A549 (cell line): ENCODE measurements at regions not wholly inside any gene's neighbourhood (a gene's known extent, or its start where the extent isn't known, plus 50 kb on each side); places are given as distances from the start of the nearest gene placed in this dataset.

Source experiments
- ATAC-seq, 2 experiments: fragments of 200-7000 bp in 1 of 2; fragments of >200 bp in 1 of 2; cut with Nextera tagmentation in 1 of 2; cut with Tn5 transposase in 1 of 2; 3 replicates each; pipeline versions ENCODE4 v1.8.0 to v1.9.1; 2018 to 2020; ENCODE audit warnings: mild to moderate bottlenecking in 1 of 2, moderate library complexity in 1 of 2
- CTCF ChIA-PET: fragments of 300-600 bp; sonication (Branson Sonifier 250); formaldehyde crosslinking; extraction: SDS; loops from one replicate; lab custom pipeline; 2021; ENCODE audit warnings: antibody characterized with exemption, inconsistent platforms; lab: Yijun Ruan, JAX
- POLR2A ChIA-PET: fragments of 350-600 bp; formaldehyde crosslinking; extraction: SDS; loops from one replicate; lab custom pipeline; 2021; ENCODE audit warnings: antibody characterized with exemption, inconsistent platforms; lab: Yijun Ruan, JAX
- DNase-seq, 2 experiments: peaks; one replicate each; pipeline versions ENCODE4 v3.0.0 to v3.0.0-alpha.2; 2011 to 2016; ENCODE audit warnings: low read depth in 1 of 2, low spot score in 1 of 2
- FAIRE-seq: peaks from 2 replicates; lab custom pipeline; 2011; peaks lifted over from hg19 to GRCh38; lab: Jason Lieb, UNC
- H3K27ac ChIP-seq, 2 experiments: fragments of >200 bp; sonication (Bioruptor Twin); formaldehyde crosslinking; 3 replicates each; pipeline ENCODE4 v1.5.1; 2016 to 2017
- H3K4me1 ChIP-seq: fragments of >200 bp; sonication (Bioruptor Twin); formaldehyde crosslinking; 3 replicates; pipeline ENCODE4 v1.6.1; 2016
- H3K4me2 ChIP-seq: fragments of >200 bp; sonication (Bioruptor Twin); formaldehyde crosslinking; 3 replicates; pipeline ENCODE4 v1.6.1; 2016
- H3K4me3 ChIP-seq: fragments of >200 bp; sonication (Bioruptor Twin); formaldehyde crosslinking; 3 replicates; pipeline ENCODE4 v1.5.1; 2016
- H3K9me3 ChIP-seq: fragments of >200 bp; sonication (Bioruptor Twin); formaldehyde crosslinking; 3 replicates; pipeline ENCODE4 v1.6.1; 2016
- CHD2 ChIP-seq: fragments of 150-350 bp; IDR thresholded peaks from 2 replicates; pipeline ENCODE4 v1.6.1; 2014; ENCODE audit warnings: low read length; ENCODE audit not compliant: partially characterized antibody
- CHD4 ChIP-seq: fragments of 200-600 bp; sonication (generic); IDR thresholded peaks from 2 replicates; pipeline ENCODE4 v1.6.1; 2016; ENCODE audit warnings: antibody characterized with exemption, mild to moderate bottlenecking, borderline replicate concordance
- HEYL ChIP-seq: fragments of 250-450 bp; sonication (Bioruptor Pico); IDR thresholded peaks from 2 replicates; pipeline ENCODE4 v1.8.0; 2021; ENCODE audit warnings: mild to moderate bottlenecking, moderate library complexity
- KDM1A ChIP-seq: fragments of 200-600 bp; sonication (generic); IDR thresholded peaks from 2 replicates; pipeline ENCODE4 v1.6.1; 2016; ENCODE audit warnings: low read depth, mild to moderate bottlenecking
- KDM5A ChIP-seq: fragments of 200-600 bp; sonication (generic); IDR thresholded peaks from 2 replicates; pipeline ENCODE4 v1.6.1; 2016; ENCODE audit warnings: antibody characterized with exemption, mild to moderate bottlenecking
- MYC ChIP-seq: IDR thresholded peaks from 2 replicates; pipeline ENCODE4 v1.6.1; 2012; ENCODE audit warnings: mild to moderate bottlenecking, inconsistent platforms, low read length, improper control_type of control experiment, borderline replicate concordance
- NFE2L2 ChIP-seq: fragments of 150-350 bp; conservative IDR thresholded peaks from 2 replicates; pipeline ENCODE4 v1.6.1; 2014; ENCODE audit warnings: low read length
- POLR2A ChIP-seq: IDR thresholded peaks from 2 replicates; pipeline ENCODE4 v1.6.1; 2012; ENCODE audit warnings: mild to moderate bottlenecking, low read length
- RNF2 ChIP-seq: fragments of 200-600 bp; sonication (generic); IDR thresholded peaks from 2 replicates; pipeline ENCODE4 v1.6.1; 2016; ENCODE audit warnings: low read depth, mild to moderate bottlenecking, antibody characterized with exemption, moderate library complexity, borderline replicate concordance
- SMC3 ChIP-seq: fragments of >200 bp; sonication (Bioruptor Twin); formaldehyde crosslinking; IDR thresholded peaks from 3 replicates; pipeline ENCODE4 v1.6.1; 2018; ENCODE audit warnings: inconsistent platforms
- TFCP2L1 ChIP-seq: fragments of 250-450 bp; sonication (Bioruptor Pico); IDR thresholded peaks from 2 replicates; pipeline ENCODE4 v1.5.0; 2021; ENCODE audit warnings: mild to moderate bottlenecking
- ZFP36 ChIP-seq: fragments of 450-650 bp; IDR thresholded peaks from 2 replicates; pipeline ENCODE4 v1.6.1; 2014; ENCODE audit warnings: borderline replicate concordance; ENCODE audit not compliant: partially characterized antibody
- WGBS: methylation state at CpG from one replicate; pipeline ENCODE4 v1.1.6; 2017; ENCODE audit errors: missing lambda C conversion rate; 5-methylcytosine and 5-hydroxymethylcytosine counted together
- TF ChIP-seq, protein P1 (sequence below): fragments of 200-600 bp; sonication (generic); IDR thresholded peaks from 2 replicates; pipeline ENCODE4 v1.6.1; 2016; ENCODE audit warnings: antibody characterized with exemption, mild to moderate bottlenecking, moderate library complexity
- TF ChIP-seq, protein P2 (sequence below): fragments of >200 bp; sonication (Bioruptor Twin); formaldehyde crosslinking; IDR thresholded peaks from 3 replicates; pipeline ENCODE4 v1.6.1; 2016
- TF ChIP-seq, protein P3 (sequence below): fragments of >200 bp; sonication (Bioruptor Twin); formaldehyde crosslinking; IDR thresholded peaks from 3 replicates; pipeline ENCODE4 v1.5.1; 2016

DNA sequence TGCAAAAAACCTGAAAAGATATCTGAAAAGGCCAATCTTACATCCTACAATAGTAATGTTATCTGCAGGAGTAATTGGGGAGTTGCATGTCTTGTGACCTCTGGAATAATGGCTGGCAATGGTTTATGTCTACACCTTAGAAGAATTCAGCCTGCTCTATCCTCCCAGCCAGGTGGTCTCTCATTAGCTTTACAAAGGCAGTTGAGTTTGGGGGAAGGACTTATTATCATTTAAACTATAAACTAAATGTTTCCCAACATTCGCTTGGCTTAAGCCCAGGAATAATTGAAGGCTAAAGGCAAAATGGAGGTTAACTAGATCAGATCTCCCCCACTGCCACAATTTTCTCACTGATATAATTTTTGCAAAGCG, 158.4 kb upstream of the SFSWAP start (continued):
- TF ChIP-seq, protein P1, sequence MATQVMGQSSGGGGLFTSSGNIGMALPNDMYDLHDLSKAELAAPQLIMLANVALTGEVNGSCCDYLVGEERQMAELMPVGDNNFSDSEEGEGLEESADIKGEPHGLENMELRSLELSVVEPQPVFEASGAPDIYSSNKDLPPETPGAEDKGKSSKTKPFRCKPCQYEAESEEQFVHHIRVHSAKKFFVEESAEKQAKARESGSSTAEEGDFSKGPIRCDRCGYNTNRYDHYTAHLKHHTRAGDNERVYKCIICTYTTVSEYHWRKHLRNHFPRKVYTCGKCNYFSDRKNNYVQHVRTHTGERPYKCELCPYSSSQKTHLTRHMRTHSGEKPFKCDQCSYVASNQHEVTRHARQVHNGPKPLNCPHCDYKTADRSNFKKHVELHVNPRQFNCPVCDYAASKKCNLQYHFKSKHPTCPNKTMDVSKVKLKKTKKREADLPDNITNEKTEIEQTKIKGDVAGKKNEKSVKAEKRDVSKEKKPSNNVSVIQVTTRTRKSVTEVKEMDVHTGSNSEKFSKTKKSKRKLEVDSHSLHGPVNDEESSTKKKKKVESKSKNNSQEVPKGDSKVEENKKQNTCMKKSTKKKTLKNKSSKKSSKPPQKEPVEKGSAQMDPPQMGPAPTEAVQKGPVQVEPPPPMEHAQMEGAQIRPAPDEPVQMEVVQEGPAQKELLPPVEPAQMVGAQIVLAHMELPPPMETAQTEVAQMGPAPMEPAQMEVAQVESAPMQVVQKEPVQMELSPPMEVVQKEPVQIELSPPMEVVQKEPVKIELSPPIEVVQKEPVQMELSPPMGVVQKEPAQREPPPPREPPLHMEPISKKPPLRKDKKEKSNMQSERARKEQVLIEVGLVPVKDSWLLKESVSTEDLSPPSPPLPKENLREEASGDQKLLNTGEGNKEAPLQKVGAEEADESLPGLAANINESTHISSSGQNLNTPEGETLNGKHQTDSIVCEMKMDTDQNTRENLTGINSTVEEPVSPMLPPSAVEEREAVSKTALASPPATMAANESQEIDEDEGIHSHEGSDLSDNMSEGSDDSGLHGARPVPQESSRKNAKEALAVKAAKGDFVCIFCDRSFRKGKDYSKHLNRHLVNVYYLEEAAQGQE, result no peak
- TF ChIP-seq, protein P2, sequence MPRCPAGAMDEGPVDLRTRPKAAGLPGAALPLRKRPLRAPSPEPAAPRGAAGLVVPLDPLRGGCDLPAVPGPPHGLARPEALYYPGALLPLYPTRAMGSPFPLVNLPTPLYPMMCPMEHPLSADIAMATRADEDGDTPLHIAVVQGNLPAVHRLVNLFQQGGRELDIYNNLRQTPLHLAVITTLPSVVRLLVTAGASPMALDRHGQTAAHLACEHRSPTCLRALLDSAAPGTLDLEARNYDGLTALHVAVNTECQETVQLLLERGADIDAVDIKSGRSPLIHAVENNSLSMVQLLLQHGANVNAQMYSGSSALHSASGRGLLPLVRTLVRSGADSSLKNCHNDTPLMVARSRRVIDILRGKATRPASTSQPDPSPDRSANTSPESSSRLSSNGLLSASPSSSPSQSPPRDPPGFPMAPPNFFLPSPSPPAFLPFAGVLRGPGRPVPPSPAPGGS, result no peak
- TF ChIP-seq HEYL (CRISPR knock-in tag) (no peak), TFCP2L1 (CRISPR knock-in tag) (no peak), KDM1A (no peak)
- TF ChIP-seq, all 56 proteins: peak for 0

DNA sequence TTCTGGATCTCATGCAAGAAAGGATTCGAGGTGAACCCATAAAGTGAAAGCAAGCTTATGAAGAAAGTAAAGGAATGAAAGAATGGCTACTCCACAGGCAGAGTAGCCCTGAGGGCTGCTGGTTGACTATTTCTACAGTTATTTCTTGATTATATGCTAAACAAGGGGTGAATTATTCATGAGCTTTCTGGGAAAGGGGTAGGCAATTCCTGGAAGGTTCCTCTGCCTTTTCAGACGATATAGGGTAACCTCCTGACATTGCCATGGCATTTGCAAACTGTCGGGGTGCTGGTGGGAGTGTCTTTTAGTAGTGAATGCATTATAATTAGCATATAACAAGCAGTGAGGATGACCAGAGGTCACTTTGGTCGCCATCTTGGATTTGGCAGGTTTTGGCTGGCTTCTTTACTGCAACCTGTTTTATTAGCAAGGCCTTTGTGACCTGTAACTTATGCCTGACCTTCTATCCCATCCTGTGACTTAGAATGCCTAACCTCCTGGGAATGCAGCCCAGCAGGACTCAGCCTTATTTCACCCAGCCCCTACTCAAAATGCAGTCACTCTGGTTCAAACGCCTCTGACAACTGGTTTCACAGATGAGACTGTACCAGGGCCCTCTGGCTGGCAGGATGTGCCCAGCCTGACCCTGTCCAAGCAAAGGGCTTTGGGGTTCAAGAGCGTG, 157.7 kb upstream of the SFSWAP start:
- H3K4me1 ChIP-seq, result no peaks in the 10 kb centered on the region
- 36% methylated on average over 6 of the region's 6 CpGs for WGBS
- ATAC-seq (no peak), FAIRE-seq (no peak), DNase-seq (no peak)
- no peak overlapping the region for H3K27ac ChIP-seq
- no peak for TF ChIP-seq MYC
- TF ChIP-seq NFE2L2, result no peak
- TF ChIP-seq CHD4, result no peak
- no peak for TF ChIP-seq ZFP36
- TF ChIP-seq KDM5A, result no peak
- ChIA-PET POLR2A (no interaction called here), CTCF (no interaction called here)
- no peak overlapping the region for H3K4me3 ChIP-seq
- H3K9me3 ChIP-seq, result no peaks in the 10 kb centered on the region
- no peak overlapping the region for H3K4me2 ChIP-seq

DNA sequence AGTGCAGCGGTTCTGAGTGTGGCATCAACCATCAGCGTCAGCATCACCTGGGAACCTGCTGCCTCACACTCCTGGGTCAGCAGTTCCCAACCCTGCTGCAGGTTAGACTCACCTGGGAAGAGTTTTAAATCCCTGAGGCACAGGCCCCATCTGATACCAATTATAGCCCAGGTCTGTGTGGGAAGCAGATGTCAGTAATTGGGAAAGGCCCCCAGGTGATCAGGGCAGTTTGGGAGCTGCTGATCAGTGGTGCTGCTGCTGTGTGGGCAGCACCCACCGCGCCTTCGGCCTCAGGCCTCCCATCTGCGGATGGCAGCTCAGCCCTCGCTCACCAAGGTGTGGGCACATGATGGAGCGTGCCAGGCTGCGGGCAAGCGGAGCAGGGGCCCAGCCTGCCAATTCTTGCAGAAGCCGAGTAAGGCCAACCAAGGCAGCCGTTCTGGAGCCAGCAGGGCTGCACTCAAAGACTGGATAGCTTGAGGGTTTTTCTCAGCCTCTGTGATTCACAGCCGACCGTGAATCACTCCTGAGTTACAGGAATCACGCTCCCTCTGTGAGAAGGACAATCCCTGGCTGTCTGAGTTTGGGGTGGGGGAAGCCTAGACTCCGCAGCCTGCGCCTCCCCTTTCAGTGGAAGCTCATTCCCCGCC, 155.6 kb upstream of the SFSWAP start:
- no peak overlapping the region for H3K27ac ChIP-seq
- H3K4me1 ChIP-seq, result no peaks in the 10 kb centered on the region
- H3K9me3 ChIP-seq, result no peaks in the 10 kb centered on the region
- ChIA-PET POLR2A (no interaction called here), CTCF (no interaction called here)
- TF ChIP-seq CHD2, result no peak
- TF ChIP-seq SMC3, result no peak
- TF ChIP-seq, protein P3, sequence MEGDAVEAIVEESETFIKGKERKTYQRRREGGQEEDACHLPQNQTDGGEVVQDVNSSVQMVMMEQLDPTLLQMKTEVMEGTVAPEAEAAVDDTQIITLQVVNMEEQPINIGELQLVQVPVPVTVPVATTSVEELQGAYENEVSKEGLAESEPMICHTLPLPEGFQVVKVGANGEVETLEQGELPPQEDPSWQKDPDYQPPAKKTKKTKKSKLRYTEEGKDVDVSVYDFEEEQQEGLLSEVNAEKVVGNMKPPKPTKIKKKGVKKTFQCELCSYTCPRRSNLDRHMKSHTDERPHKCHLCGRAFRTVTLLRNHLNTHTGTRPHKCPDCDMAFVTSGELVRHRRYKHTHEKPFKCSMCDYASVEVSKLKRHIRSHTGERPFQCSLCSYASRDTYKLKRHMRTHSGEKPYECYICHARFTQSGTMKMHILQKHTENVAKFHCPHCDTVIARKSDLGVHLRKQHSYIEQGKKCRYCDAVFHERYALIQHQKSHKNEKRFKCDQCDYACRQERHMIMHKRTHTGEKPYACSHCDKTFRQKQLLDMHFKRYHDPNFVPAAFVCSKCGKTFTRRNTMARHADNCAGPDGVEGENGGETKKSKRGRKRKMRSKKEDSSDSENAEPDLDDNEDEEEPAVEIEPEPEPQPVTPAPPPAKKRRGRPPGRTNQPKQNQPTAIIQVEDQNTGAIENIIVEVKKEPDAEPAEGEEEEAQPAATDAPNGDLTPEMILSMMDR, result no peak
- TF ChIP-seq POLR2A, result no peak
- TF ChIP-seq RNF2, result no peak
- H3K4me3 ChIP-seq, result no peak overlapping the region
- DNase-seq (no peak), ATAC-seq (no peak), FAIRE-seq (no peak)
- H3K4me2 ChIP-seq, result no peak overlapping the region
- 63% methylated on average over 13 of the region's 18 CpGs for WGBS
